ENCODE measurements at regions not wholly inside any gene's neighbourhood (a gene's known extent, or its start where the extent isn't known, plus 50 kb on each side); places are given as distances from the start of the nearest gene placed in this dataset.

GRCh38 chr2:172281648-172282570 lies 145.5 kb upstream of the ITGA6 start:
- no peak for TF ChIP-seq CTCF (IDR thresholded peaks at IDR 0.05; ENCODE audit: borderline replicate concordance, extremely low read depth, low read length, poor library complexity, severe bottlenecking)
- TF ChIP-seq EZH2 (IDR thresholded peaks at IDR 0.05; ENCODE audit: borderline replicate concordance, low read depth, low read length, severe bottlenecking): no peak
